ENCODE measurements at regions not wholly inside any gene's neighbourhood (a gene's known extent, or its start where the extent isn't known, plus 50 kb on each side); places are given as distances from the start of the nearest gene placed in this dataset.

GRCh38 chrX:13201605-13202219 is 118.1 kb downstream of the ATXN3L start:
- DNase-seq: no peak
- no peak overlapping the region for H3K27ac ChIP-seq
- intact Hi-C loops (cut with DNase I): no loop called here

GRCh38 chrX:13200398-13200797 is 119.5 kb downstream of the ATXN3L start:
- Histone ChIP-seq H3K9me3 (no peaks in the 10 kb centered on the region), H3K4me1 (no peaks in the 10 kb centered on the region), H3K4me3 (no peak overlapping the region), H3K27me3 (no peaks in the 10 kb centered on the region), H3K27ac (no peak overlapping the region), H3K36me3 (no peaks in the 10 kb centered on the region)
- ATAC-seq (no peak), DNase-seq (no peak)
- intact Hi-C loops (cut with DNase I): no loop called here
- no peak for TF ChIP-seq CTCF (IDR thresholded peaks at IDR 0.05)

More at GRCh38 chrX:13201605-13202219, 118.1 kb downstream of the ATXN3L start:
- Histone ChIP-seq H3K9me3 (no peaks in the 10 kb centered on the region), H3K27me3 (no peaks in the 10 kb centered on the region), H3K4me3 (no peak overlapping the region), H3K4me1 (no peaks in the 10 kb centered on the region), H3K36me3 (no peaks in the 10 kb centered on the region)
- ATAC-seq: no peak
- TF ChIP-seq CTCF (IDR thresholded peaks at IDR 0.05): no peak

- H3K4me3 ChIP-seq: no peak overlapping the region
- H3K4me1 ChIP-seq: no peaks in the 10 kb centered on the region
- intact Hi-C loops (cut with DNase I): no loop called here
- no peaks in the 10 kb centered on the region for H3K27me3 ChIP-seq
- DNase-seq (no peak), ATAC-seq (no peak)
- H3K9me3 ChIP-seq: no peaks in the 10 kb centered on the region
- TF ChIP-seq CTCF (IDR thresholded peaks at IDR 0.05): no peak
- H3K27ac ChIP-seq: no peak overlapping the region
- no peaks in the 10 kb centered on the region for H3K36me3 ChIP-seq
Observed at GRCh38 chrX:13198762-13199064, 121.1 kb downstream of the ATXN3L start.

- intact Hi-C loops (cut with DNase I): no loop called here
- ATAC-seq (no peak), DNase-seq (no peak)
- no peaks in the 10 kb centered on the region for H3K36me3 ChIP-seq
- H3K9me3 ChIP-seq: no peaks in the 10 kb centered on the region
- no peak overlapping the region for H3K27ac ChIP-seq
- no peaks in the 10 kb centered on the region for H3K27me3 ChIP-seq
- no peak for TF ChIP-seq CTCF (IDR thresholded peaks at IDR 0.05)
- H3K4me1 ChIP-seq: no peaks in the 10 kb centered on the region
- H3K4me3 ChIP-seq: no peak overlapping the region
Observed at GRCh38 chrX:13198056-13198761, 121.6 kb downstream of the ATXN3L start.

GRCh38 chrX:13196782-13197181 is 123.1 kb downstream of the ATXN3L start:
- intact Hi-C loops (cut with DNase I): no loop called here
- Histone ChIP-seq H3K27ac (no peak overlapping the region), H3K4me1 (no peaks in the 10 kb centered on the region), H3K4me3 (no peak overlapping the region), H3K9me3 (no peaks in the 10 kb centered on the region), H3K36me3 (no peaks in the 10 kb centered on the region), H3K27me3 (no peaks in the 10 kb centered on the region)
- DNase-seq (no peak), ATAC-seq (no peak)
- no peak for TF ChIP-seq CTCF (IDR thresholded peaks at IDR 0.05)
